NK-92 treated with Interleukin-12 subunit alpha and Interleukin-12 subunit beta, amount 100 ng/mL, for 24 hours (cell line): ENCODE measurements at regions not wholly inside any gene's neighbourhood (a gene's known extent, or its start where the extent isn't known, plus 50 kb on each side); places are given as distances from the start of the nearest gene placed in this dataset.

ENCODE experiments used
- DNase-seq: peaks from one replicate; lab custom pipeline; 2025; lab: John Stamatoyannopoulos, UW

- no peak for DNase-seq
Measured at GRCh38 chr5:58151414-58151813, 308.5 kb downstream of the PLK2 start.

- DNase-seq, result no peak
Measured at GRCh38 chr5:58150926-58151325, 309.0 kb downstream of the PLK2 start.

- DNase-seq, result no peak
Measured at GRCh38 chr5:58149746-58150145, 310.1 kb downstream of the PLK2 start.

GRCh38 chr5:58149345-58149744 is 310.5 kb downstream of the PLK2 start:
- no peak for DNase-seq

DNA sequence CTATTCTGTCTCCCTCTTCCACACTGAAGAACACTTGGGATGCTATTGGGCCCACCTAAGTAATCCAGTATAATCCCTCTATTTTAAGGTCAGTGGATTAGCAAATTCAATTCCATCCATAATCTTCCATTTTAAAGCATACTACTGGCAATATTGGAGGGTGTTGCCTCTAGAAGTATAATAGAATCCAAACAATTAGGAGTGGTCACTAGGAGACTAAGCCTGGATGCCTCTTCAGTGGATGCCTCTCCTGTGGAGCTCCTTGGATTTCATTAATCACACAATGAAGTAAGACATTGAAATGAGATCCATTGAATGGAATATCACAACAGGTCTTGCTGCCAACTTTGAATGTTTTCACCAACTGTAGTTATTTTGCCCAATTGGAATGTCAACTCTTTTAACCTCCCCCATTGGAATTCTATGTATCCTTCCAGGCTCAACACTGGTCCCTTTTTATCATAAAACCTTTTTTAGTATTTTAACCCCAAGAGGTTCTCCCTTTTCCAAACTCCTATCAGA is 311.6 kb downstream of the PLK2 start:
- no peak for DNase-seq

DNA sequence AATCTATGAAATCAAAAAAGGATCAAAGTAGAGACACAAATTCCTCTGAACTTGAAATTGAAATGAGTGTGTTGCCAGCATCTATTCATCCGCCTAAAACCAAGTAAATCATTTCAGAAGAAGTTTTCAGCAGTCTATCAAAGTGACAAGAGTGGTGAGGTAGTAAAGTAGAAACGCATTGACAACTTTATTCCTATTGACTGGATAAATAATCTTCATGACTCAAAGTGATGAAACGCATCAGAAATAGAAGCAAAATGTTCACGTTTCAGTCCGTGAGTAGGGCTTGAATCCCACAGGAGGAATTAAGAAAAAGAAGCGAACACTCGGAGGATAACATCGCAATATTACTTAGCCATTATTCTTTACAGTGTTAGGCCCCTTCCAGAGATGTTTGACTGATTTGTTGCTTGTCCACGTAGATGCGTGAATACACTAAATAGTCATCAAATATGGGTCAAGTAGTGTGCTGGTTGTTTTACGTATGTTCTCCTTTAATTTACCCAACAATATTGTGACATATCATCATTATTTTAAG is 314.4 kb downstream of the PLK2 start:
- no peak for DNase-seq

GRCh38 chr5:58143727-58144126 is 316.2 kb downstream of the PLK2 start:
- no peak for DNase-seq

- DNase-seq, result no peak
Measured at GRCh38 chr5:58143181-58143580, 316.7 kb downstream of the PLK2 start.

DNA sequence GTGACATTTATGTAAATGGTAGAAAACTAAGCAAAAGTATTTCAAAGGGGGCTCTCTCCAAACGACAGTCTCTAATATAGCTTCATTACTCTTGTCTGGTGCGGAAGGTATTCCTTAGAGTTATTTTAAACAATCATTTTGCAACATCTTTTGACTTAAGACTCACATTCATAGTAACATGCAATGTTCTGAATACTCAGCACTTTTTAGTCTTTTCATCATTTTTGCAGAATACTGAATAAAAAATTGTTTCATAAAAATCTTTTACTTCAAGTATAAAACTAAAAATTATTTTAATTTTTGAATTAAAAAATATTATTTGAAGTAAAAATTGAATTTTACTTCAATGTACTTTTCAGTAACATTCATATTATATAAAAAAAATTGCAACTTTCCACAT is 321.1 kb downstream of the PLK2 start:
- no peak for DNase-seq

- no peak for DNase-seq
Measured at GRCh38 chr5:58136406-58136805, 323.5 kb downstream of the PLK2 start.

DNA sequence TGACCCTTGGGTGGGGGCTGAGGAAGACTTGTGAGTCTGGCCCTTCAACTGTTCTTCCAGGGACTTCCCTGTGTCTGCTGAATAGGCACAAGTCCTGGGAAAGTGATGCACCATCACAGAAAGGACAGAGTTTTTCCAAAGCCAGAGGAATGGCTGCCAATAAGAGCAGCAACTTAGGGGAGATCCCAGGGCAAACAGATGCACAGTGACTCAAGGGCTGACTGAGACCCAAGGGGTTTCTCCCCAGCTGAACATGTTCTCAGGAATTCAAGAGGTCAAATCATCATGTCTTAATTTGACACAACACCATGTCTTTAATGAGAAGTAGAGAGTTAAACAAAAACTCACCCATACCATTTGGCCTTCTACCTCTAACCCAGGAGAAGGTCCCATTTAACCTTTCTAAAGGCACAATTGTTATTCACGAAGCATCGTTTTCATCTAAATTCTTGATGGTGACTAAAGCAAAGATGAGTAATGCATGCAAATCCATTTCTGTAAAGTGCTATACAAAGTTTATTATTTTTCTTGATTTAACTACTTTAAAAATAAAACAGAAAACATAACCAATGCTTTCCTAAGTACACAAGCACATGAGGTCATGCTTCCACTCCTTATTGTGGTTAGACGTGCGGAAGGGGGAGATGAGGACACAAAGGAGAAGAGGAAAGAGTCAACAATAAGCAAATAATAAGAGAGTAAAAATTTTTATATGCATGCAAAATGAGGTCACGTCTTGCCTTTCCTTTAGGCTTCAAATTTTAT is 324.1 kb downstream of the PLK2 start:
- no peak for DNase-seq

DNA sequence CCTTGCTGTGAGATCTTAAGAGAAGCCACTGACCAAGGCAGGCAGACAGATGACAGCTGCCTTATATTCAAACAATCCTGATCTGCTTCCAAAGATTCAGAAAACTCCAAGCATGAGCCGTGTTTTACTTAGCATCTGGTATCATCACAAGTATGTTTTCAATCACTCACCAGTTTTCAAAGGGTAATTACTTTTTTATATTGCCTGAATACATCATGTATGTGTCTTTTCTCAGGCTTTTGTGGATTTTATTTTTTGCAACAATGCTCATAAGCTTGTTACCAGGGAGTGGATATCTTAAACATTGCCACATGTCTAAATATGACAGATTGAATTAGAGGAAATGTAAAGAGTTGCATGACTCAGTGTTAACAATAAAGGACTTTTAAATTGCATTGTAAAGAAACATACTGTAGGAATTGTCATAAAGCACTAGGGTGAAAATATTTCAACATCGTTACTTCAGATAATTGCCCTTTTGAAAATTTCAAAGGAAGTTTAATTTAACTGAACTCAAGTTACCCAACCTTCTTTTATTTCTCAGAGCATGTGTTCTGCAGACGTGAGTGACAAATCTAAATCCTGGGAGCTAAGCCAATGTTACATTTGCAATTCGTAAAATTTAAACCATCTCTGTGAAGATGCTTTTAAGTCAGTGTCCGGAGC is 326.1 kb downstream of the PLK2 start:
- DNase-seq, result no peak

- DNase-seq, result no peak
Measured at GRCh38 chr5:58133216-58133615, 326.7 kb downstream of the PLK2 start.

DNA sequence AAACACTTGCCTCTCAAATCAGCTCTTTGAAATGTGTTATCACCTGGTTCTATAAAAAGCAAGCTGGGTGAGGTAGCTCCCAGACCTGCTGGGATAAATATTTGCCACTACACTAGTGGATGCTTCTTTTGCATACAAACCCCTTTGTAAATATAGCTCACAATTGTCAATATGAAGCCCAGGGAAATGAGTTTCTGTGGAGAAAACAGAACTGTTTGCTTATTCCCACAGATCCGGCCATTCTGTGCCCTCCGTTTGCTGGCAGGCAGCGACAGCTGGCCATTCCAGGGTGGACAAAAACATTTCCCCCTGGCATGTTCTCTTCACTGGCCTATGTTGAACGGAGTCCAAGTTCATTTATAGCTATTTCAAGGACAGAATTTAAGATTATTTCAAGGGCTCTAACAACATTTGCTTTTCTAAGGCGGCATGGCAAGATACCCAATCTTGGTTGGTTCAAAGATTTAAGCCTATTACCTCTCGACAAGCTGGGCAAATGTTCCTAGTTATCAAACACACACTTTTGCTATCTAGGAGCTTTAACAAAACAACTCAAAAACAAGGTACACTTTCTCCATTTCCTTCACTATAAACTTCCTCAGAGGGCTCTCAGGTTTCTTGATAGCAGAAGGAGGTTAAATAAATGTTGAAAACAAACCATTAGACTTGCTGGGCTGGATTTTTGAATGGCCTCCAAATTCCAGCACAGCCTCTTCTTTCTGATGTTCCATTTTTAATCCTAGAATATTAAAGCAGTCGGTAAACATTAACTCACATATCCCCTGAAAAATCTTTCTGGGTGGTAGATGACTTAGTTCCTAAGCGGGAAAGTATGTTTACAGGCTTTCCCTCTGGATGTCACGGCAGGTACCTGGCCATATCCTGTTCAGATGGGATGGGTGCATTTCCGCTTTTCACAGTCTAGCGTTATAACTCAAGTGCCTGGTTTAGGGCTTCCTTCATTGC is 332.3 kb downstream of the PLK2 start:
- no peak for DNase-seq

DNA sequence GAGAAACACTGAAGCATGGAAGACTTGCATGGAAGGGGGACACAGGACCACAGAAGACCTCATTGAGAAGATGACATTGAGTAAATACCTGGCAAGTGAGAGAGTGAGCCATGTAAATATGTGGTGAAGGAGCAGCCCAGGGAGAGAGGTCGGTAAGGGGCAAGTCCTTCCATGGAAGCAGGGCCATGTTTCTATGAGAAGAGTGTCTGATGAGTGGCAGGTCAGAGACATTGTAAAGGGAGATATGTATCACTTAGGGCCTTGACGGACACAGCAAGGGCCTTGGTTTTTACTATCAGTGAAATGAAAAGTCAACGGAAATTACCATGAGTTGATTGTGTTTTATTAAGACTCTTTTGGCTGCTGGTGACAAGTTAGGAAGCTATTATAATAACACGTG is 336.4 kb downstream of the PLK2 start:
- no peak for DNase-seq

DNA sequence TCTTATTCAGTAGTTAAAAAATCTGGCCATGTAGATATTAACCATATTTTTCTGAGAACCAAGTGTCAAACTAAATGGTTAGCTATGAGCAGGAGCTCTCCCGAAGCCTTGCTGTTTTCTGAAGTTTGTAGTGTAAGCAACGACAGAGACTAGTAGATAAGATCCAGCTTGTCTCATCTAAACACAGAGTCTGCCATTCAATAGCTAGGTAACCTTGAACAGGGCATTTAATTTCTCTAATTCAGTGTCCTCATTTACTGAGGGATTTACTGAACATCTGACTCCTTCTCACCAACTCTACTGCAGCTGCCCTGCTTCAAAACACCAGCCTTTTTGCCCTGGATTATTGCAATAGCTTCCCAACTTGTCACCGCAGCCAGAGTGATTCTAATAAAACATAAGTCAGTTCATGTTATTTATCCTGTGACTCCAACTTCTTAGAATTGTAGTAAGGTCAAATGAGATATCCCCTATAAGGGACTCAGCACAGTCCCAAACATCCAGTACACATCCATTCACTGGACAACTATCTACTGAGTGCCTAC is 337.0 kb downstream of the PLK2 start:
- no peak for DNase-seq

DNA sequence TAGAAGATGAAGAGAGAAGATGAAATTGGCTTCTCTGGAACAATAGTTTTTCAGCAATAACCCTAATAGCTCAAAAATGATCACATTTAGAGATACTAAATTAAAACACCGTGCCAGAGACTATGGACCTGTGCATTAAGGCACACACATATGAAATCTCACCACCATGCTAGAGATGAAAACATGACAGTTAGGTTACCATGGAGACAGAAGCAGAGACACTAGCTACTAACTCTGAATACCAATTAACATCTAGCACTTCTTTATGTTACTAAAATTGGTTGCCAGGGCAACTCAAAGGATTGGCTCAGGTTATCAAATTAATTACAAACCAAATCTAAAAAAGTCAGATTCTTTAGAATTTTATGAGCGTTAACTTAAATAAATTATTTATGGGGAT is 337.7 kb downstream of the PLK2 start:
- no peak for DNase-seq

- DNase-seq, result no peak
Measured at GRCh38 chr5:58121391-58121790, 338.5 kb downstream of the PLK2 start.

DNA sequence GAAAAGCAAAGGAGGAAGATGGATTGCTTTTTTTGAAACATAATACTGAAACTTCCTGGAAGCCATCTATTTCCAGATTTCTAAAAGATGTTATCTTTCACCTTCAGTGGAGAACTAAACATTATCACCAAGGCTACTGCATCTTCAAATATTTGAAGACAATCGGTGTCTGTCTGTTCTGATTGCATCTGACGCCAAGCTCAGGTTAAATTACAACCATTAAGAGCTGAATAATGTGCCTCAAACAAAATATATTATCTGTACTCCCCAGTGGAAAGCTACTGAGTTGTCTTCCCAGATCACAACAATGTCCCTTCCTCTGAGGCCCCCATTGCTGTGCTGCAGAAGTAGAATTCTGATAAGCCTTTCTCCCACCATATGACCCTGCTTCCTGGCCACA is 342.3 kb downstream of the PLK2 start:
- DNase-seq, result no peak

GRCh38 chr5:58116346-58116745 is 343.5 kb downstream of the PLK2 start:
- DNase-seq, result no peak

DNA sequence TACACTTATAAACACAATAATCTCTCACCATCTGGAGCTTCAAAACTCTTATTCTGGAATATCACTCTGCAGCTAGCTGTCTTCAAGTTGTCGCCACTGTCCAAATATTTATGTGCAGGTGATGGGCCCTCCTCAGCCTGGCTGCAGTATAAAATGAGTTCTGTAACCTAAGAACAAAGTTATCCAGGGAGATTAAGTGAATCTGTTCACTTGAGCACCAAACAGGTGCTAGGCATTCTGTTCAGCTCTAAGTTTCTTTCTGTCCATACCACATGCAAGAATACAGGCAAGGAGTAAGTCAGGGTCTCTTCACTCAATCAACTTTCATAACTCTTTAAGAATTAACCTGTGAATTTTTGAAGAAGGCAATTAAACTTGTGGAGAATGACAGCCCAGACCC is 344.1 kb downstream of the PLK2 start:
- DNase-seq, result no peak

DNA sequence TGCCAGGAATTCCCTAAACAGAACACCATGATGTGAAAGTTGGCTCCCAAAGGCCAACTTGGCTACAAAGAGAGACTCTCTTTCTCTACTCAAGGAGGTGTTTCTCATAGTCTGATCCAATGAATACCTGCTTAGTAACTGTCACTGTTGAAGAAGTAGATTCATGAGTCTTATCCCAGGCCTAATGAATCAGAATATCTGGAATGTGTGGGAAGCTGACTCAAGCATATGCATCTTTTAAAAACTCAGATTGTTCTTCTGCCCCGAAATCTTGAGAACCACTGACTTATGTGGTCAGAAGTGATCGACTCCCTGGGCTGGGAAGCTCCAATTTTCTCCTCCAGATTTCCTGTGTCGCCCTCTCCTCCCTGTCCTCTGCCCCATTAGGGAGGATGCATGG is 345.6 kb downstream of the PLK2 start:
- no peak for DNase-seq
